ENCODE measurements at regions not wholly inside any gene's neighbourhood (a gene's known extent, or its start where the extent isn't known, plus 50 kb on each side); places are given as distances from the start of the nearest gene placed in this dataset.
"Not testable (repeated sequence)": the region's sequence is repeated elsewhere in the genome, so short reads cannot be mapped to it uniquely, and the experiment has no call there.

- no peak for DNase-seq (ENCODE audit: low spot score)
These were observed 118.1 kb upstream of the SEM1 start for GRCh38 chr7:96827701-96828100.

- not testable (repeated sequence) for DNase-seq (ENCODE audit: low spot score)
These were observed 119.5 kb upstream of the SEM1 start for GRCh38 chr7:96829121-96829520.

- no peak for DNase-seq (ENCODE audit: low spot score)
These were observed 121.8 kb upstream of the SEM1 start for GRCh38 chr7:96831446-96831845.

GRCh38 chr7:96832092-96832662 is 122.5 kb upstream of the SEM1 start:
- no peak for DNase-seq (ENCODE audit: low spot score)

- DNase-seq (ENCODE audit: low spot score): no peak
These were observed 124.2 kb upstream of the SEM1 start for GRCh38 chr7:96833676-96834453.

GRCh38 chr7:96836456-96836855 is 126.8 kb upstream of the SEM1 start:
- DNase-seq (ENCODE audit: low spot score): peak; percentile 9

GRCh38 chr7:96837593-96837992 is 127.9 kb upstream of the SEM1 start:
- peak; percentile 7 for DNase-seq (ENCODE audit: low spot score)

GRCh38 chr7:96838481-96838880 is 128.8 kb upstream of the SEM1 start:
- DNase-seq (ENCODE audit: low spot score): no peak

GRCh38 chr7:96855139-96855538 is 145.5 kb upstream of the SEM1 start:
- no peak for DNase-seq (ENCODE audit: low spot score)

GRCh38 chr7:96855691-96856090 is 146.0 kb upstream of the SEM1 start:
- DNase-seq (ENCODE audit: low spot score): no peak

GRCh38 chr7:96869538-96869937 is 135.8 kb upstream of the DLX6 start:
- no peak for DNase-seq (ENCODE audit: low spot score)

GRCh38 chr7:96870185-96870584 is 135.2 kb upstream of the DLX6 start:
- no peak for DNase-seq (ENCODE audit: low spot score)

- DNase-seq (ENCODE audit: low spot score): no peak
These were observed 134.4 kb upstream of the DLX6 start for GRCh38 chr7:96870934-96871333.

GRCh38 chr7:96887426-96887825 is 117.9 kb upstream of the DLX6 start:
- DNase-seq (ENCODE audit: low spot score): no peak

GRCh38 chr7:96899108-96899507 is 106.2 kb upstream of the DLX6 start:
- DNase-seq (ENCODE audit: low spot score): no peak

- no peak for DNase-seq (ENCODE audit: low spot score)
These were observed 103.4 kb upstream of the DLX6 start for GRCh38 chr7:96901822-96902445.

GRCh38 chr7:96903906-96904305 is 101.4 kb upstream of the DLX6 start:
- no peak for DNase-seq (ENCODE audit: low spot score)

GRCh38 chr7:96910486-96910885 is 94.9 kb upstream of the DLX6 start:
- DNase-seq (ENCODE audit: low spot score): no peak

GRCh38 chr7:96915029-96915428 is 90.3 kb upstream of the DLX6 start:
- no peak for DNase-seq (ENCODE audit: low spot score)

GRCh38 chr7:96920064-96920463 is 85.3 kb upstream of the DLX6 start:
- no peak for DNase-seq (ENCODE audit: low spot score)

- no peak for DNase-seq (ENCODE audit: low spot score)
These were observed 84.6 kb upstream of the DLX6 start for GRCh38 chr7:96920713-96921112.

GRCh38 chr7:96921231-96921630 is 84.1 kb upstream of the DLX6 start:
- DNase-seq (ENCODE audit: low spot score): no peak

- no peak for DNase-seq (ENCODE audit: low spot score)
These were observed 83.6 kb upstream of the DLX6 start for GRCh38 chr7:96921771-96922170.
